ENCODE measurements at regions not wholly inside any gene's neighbourhood (a gene's known extent, or its start where the extent isn't known, plus 50 kb on each side); places are given as distances from the start of the nearest gene placed in this dataset.

GRCh38 chr12:86331012-86331411, 74.8 kb upstream of the MGAT4C start:
- H3K4me3 ChIP-seq (replicated peaks in 1 of 3; ENCODE audit: insufficient read depth in 1 of 3, low read depth in 1 of 3, low read length in 3 of 3), result no peak overlapping the region
- H3K27ac ChIP-seq (ENCODE audit: insufficient read depth, low read depth, low read length), result no peak overlapping the region
- H3K9ac ChIP-seq (replicated peaks; ENCODE audit: extremely low read depth, insufficient read depth, low read length), result no peak overlapping the region
- H3K4me2 ChIP-seq (ENCODE audit: insufficient read depth, low read length), result no peak overlapping the region
- dilution Hi-C loops (cut with MboI; ENCODE audit: extremely low pct_ligation_motif_present, low sequenced_read_pairs), result no loop called here
- no peaks in the 10 kb centered on the region for H3K36me3 ChIP-seq (ENCODE audit: control insufficient read depth in 2 of 2, extremely low read depth in 1 of 2, insufficient read depth in 2 of 2, low read length in 2 of 2)
- no TSS peak for BruUV-seq (replicated peaks)
- CTCF ChIA-PET, result no interaction called here
- intact Hi-C loops (cut with micrococcal nuclease), result no loop called here
- TF ChIP-seq MYC (IDR thresholded peaks at IDR 0.05; ENCODE audit: low read depth, low read length), result no peak
- no peak for TF ChIP-seq FOS (IDR thresholded peaks at IDR 0.05; ENCODE audit: borderline replicate concordance, insufficient read depth, low read length)
- no peak for TF ChIP-seq JUN (IDR thresholded peaks at IDR 0.05; ENCODE audit: borderline replicate concordance, insufficient read depth, insufficient read length, low read depth)
- TF ChIP-seq MAX (IDR thresholded peaks at IDR 0.05; ENCODE audit: insufficient read depth, insufficient read length), result no peak
- no peak for TF ChIP-seq POLR2A (IDR thresholded peaks at IDR 0.05; ENCODE audit: low read depth, low read length)
- H4K20me1 ChIP-seq (replicated peaks; ENCODE audit: control insufficient read depth, extremely low read depth, insufficient read depth, low read length), result no peaks in the 10 kb centered on the region
- DNase-seq (ENCODE audit: low read depth, low spot score) (peak; percentile 28), FAIRE-seq (no peak)
- POLR2A ChIA-PET, result no interaction called here
- no peaks in the 10 kb centered on the region for H3K79me2 ChIP-seq (ENCODE audit: control insufficient read depth, insufficient read depth, low read length)
- no peaks in the 10 kb centered on the region for H3K9me3 ChIP-seq (replicated peaks; ENCODE audit: control insufficient read depth, insufficient read depth, low read length)
- H2AFZ ChIP-seq (ENCODE audit: low read depth, low read length), result no peak overlapping the region
- no peaks in the 10 kb centered on the region for H3K27me3 ChIP-seq (ENCODE audit: control insufficient read depth in 2 of 2, insufficient read depth in 2 of 2, low read length in 2 of 2)
- H3K4me1 ChIP-seq (ENCODE audit: control insufficient read depth, extremely low read depth, insufficient read depth, low read length), result no peaks in the 10 kb centered on the region
- no peaks in the 10 kb centered on the region for H3K9me1 ChIP-seq (replicated peaks; ENCODE audit: control insufficient read depth, extremely low read depth, insufficient read depth, low read length)

GRCh38 chr12:86312232-86312631, 56.0 kb upstream of the MGAT4C start:
- intact Hi-C loops (cut with micrococcal nuclease) (no loop called here), dilution Hi-C loops (cut with MboI; ENCODE audit: extremely low pct_ligation_motif_present, low sequenced_read_pairs) (no loop called here)
- ChIA-PET POLR2A (interaction anchor here (0.6 kb wide), 1 partner anchor 364 kb away, joined by 3 read pairs; no protein-coding TSS in a partner anchor), CTCF (interaction anchor here (1.5 to 2.4 kb wide), 3 partner anchors 9 to 16 kb away, joined by 4 to 9 read pairs (median 5); no protein-coding TSS in a partner anchor)
- DNase-seq (ENCODE audit: low read depth, low spot score) (no peak), FAIRE-seq (no peak)
- Histone ChIP-seq H3K9me3 (replicated peaks; ENCODE audit: control insufficient read depth, insufficient read depth, low read length) (no peaks in the 10 kb centered on the region), H3K9me1 (replicated peaks; ENCODE audit: control insufficient read depth, extremely low read depth, insufficient read depth, low read length) (no peaks in the 10 kb centered on the region), H3K27ac (ENCODE audit: insufficient read depth, low read depth, low read length) (no peak overlapping the region), H4K20me1 (replicated peaks; ENCODE audit: control insufficient read depth, extremely low read depth, insufficient read depth, low read length) (no peaks in the 10 kb centered on the region), H3K4me2 (ENCODE audit: insufficient read depth, low read length) (no peak overlapping the region), H3K4me1 (ENCODE audit: control insufficient read depth, extremely low read depth, insufficient read depth, low read length) (no peaks in the 10 kb centered on the region), H2AFZ (ENCODE audit: low read depth, low read length) (no peak overlapping the region), H3K27me3 (ENCODE audit: control insufficient read depth in 2 of 2, insufficient read depth in 2 of 2, low read length in 2 of 2) (no peaks in the 10 kb centered on the region), H3K4me3 (replicated peaks in 1 of 3; ENCODE audit: insufficient read depth in 1 of 3, low read depth in 1 of 3, low read length in 3 of 3) (no peak overlapping the region), H3K36me3 (ENCODE audit: control insufficient read depth in 2 of 2, extremely low read depth in 1 of 2, insufficient read depth in 2 of 2, low read length in 2 of 2) (no peaks in the 10 kb centered on the region), H3K9ac (replicated peaks; ENCODE audit: extremely low read depth, insufficient read depth, low read length) (no peak overlapping the region), H3K79me2 (ENCODE audit: control insufficient read depth, insufficient read depth, low read length) (no peaks in the 10 kb centered on the region)
- no peak for TF ChIP-seq GATA2 (IDR thresholded peaks at IDR 0.05; ENCODE audit: insufficient read depth, insufficient read length, low read depth, low read length)
- TF ChIP-seq EZH2 (IDR thresholded peaks at IDR 0.05; ENCODE audit: borderline replicate concordance, low read depth, low read length, severe bottlenecking), result no peak
- no peak for TF ChIP-seq POLR2AphosphoS5 (IDR thresholded peaks at IDR 0.05; ENCODE audit: insufficient read depth, low read depth, low read length)
- no peak for TF ChIP-seq JUN (IDR thresholded peaks at IDR 0.05; ENCODE audit: borderline replicate concordance, insufficient read depth, insufficient read length, low read depth)
- TF ChIP-seq POLR2A (IDR thresholded peaks at IDR 0.05; ENCODE audit: low read depth, low read length), result no peak
- TF ChIP-seq MYC (IDR thresholded peaks at IDR 0.05; ENCODE audit: low read depth, low read length), result no peak
- no peak for TF ChIP-seq MAX (IDR thresholded peaks at IDR 0.05; ENCODE audit: insufficient read depth, insufficient read length)
- no peak for TF ChIP-seq FOS (IDR thresholded peaks at IDR 0.05; ENCODE audit: borderline replicate concordance, insufficient read depth, low read length)
- TF ChIP-seq CTCF (IDR thresholded peaks at IDR 0.05; ENCODE audit: extremely low read depth in 1 of 2, insufficient read depth in 1 of 2, low read depth in 1 of 2, low read length in 2 of 2), result no peak
- no TSS peak for BruUV-seq (replicated peaks)

All from endothelial cell of umbilical vein (primary cell).